BJ (cell line): ENCODE measurements at regions not wholly inside any gene's neighbourhood (a gene's known extent, or its start where the extent isn't known, plus 50 kb on each side); places are given as distances from the start of the nearest gene placed in this dataset.

ENCODE experiments used
- CTCF ChIA-PET: fragments of 350-600 bp; formaldehyde crosslinking; extraction: SDS; loops from one replicate; lab custom pipeline; 2021; ENCODE audit warnings: antibody characterized with exemption, inconsistent platforms; lab: Yijun Ruan, JAX
- POLR2A ChIA-PET: fragments of 300-600 bp; sonication (Branson Sonifier 250); formaldehyde crosslinking; extraction: SDS; loops from one replicate; lab custom pipeline; 2021; ENCODE audit warnings: antibody characterized with exemption; lab: Charles Lee
- DNase-seq: peaks from one replicate; pipeline ENCODE4 v3.0.0-alpha.2; 2011; ENCODE audit warnings: low read depth
- H3K27me3 ChIP-seq: 2 replicates; pipeline ENCODE4 v1.6.0; 2011; ENCODE audit warnings: low read length; ENCODE audit not compliant: control insufficient read depth, insufficient read depth
- H3K36me3 ChIP-seq: 2 replicates; pipeline ENCODE4 v1.5.1; 2011; ENCODE audit warnings: low read length; ENCODE audit not compliant: control insufficient read depth, insufficient read depth
- H3K4me3 ChIP-seq: 2 replicates; pipeline ENCODE4 v1.5.1; 2011; ENCODE audit warnings: low read depth, mild to moderate bottlenecking, control low read depth, low read length
- CTCF ChIP-seq: IDR thresholded peaks from 2 replicates; pipeline ENCODE4 v1.5.1; 2011; ENCODE audit warnings: low read depth, mild to moderate bottlenecking, control low read depth, inconsistent platforms, low read length, moderate library complexity; ENCODE audit not compliant: insufficient read depth

GRCh38 chr9:79895232-79895631, 323.5 kb downstream of the TLE4 start:
- Histone ChIP-seq H3K27me3 (peaks cover 7% of the 10 kb centered on the region), H3K4me3 (no peak overlapping the region), H3K36me3 (no peaks in the 10 kb centered on the region)
- no peak for DNase-seq
- POLR2A ChIA-PET, result no interaction called here
- CTCF ChIA-PET, result no interaction called here
- no peak for TF ChIP-seq CTCF

- TF ChIP-seq CTCF, result no peak
- ChIA-PET POLR2A (interaction anchor here (0.7 kb wide), 1 partner anchor 21 kb away, joined by 3 read pairs; no protein-coding TSS in a partner anchor), CTCF (no interaction called here)
- Histone ChIP-seq H3K36me3 (no peaks in the 10 kb centered on the region), H3K27me3 (peaks cover 4% of the 10 kb centered on the region), H3K4me3 (no peak overlapping the region)
- no peak for DNase-seq
Observed at GRCh38 chr9:79889369-79889768, 317.6 kb downstream of the TLE4 start.

- ChIA-PET POLR2A (no interaction called here), CTCF (no interaction called here)
- no peak for TF ChIP-seq CTCF
- no peak for DNase-seq
- no peaks in the 10 kb centered on the region for H3K36me3 ChIP-seq
- H3K4me3 ChIP-seq, result no peak overlapping the region
- 0 out of 2 replicates have a peak, but pooled peaks cover 1% of the 10 kb centered on the region for H3K27me3 ChIP-seq
Observed at GRCh38 chr9:79885093-79885857, 313.5 kb downstream of the TLE4 start.

- no peak for DNase-seq
- no peak overlapping the region for H3K4me3 ChIP-seq
- H3K27me3 ChIP-seq, result 0 out of 2 replicates have a peak, but pooled peaks cover 1% of the 10 kb centered on the region
- H3K36me3 ChIP-seq, result no peaks in the 10 kb centered on the region
- TF ChIP-seq CTCF, result no peak
- ChIA-PET CTCF (interaction anchor here (0.6 to 0.7 kb wide), 2 partner anchors 44 to 198 kb away, joined by 3 read pairs; no protein-coding TSS in a partner anchor), POLR2A (no interaction called here)
Observed at GRCh38 chr9:79884546-79884945, 312.8 kb downstream of the TLE4 start.

GRCh38 chr9:79883073-79883645, 311.4 kb downstream of the TLE4 start:
- CTCF ChIA-PET, result no interaction called here

More at GRCh38 chr9:79883073-79883645, 311.4 kb downstream of the TLE4 start:
- TF ChIP-seq CTCF, result no peak
- no peak overlapping the region for H3K4me3 ChIP-seq
- DNase-seq, result no peak
- POLR2A ChIA-PET, result no interaction called here
- H3K36me3 ChIP-seq, result no peaks in the 10 kb centered on the region
- H3K27me3 ChIP-seq, result 0 out of 2 replicates have a peak, but pooled peaks cover 1% of the 10 kb centered on the region
